GM21447 (cell line): ENCODE measurements at regions not wholly inside any gene's neighbourhood (a gene's known extent, or its start where the extent isn't known, plus 50 kb on each side); places are given as distances from the start of the nearest gene placed in this dataset.
"Not testable (repeated sequence)": the region's sequence is repeated elsewhere in the genome, so short reads cannot be mapped to it uniquely, and the experiment has no call there.

Source experiments
- ATAC-seq: cut with Tn5 transposase; IDR thresholded peaks from one replicate; pipeline ENCODE4 v1.9.1; 2021; ENCODE audit not compliant: unreplicated experiment

DNA sequence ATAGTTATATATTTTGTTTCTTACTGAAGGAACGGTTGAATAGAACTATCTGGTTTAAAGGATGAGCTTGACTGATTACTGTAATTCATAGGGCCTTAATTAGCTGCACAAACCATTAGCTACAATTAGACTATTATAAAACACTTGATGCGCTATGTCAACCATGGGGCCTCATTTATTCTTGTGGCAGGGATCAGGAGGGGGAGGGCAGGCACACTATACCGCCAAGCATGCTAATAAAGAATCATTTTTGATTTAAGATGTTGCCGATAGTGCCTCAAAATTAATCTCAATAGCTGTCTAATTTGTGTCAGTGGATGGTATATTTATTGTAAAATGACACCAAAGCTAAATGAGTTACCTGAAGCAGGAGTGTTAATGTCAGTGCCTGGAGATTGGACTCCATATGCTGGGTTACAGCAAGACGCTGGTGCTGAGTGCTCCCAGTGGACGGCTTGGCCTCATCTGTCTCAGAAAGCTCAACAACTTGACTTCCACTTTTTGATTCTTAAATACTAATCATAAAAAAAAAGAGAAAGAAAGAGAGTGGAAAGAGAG is 1007.0 kb upstream of the CELF4 start:
- no peak for ATAC-seq

- no peak for ATAC-seq
These were observed 1006.1 kb upstream of the CELF4 start for GRCh38 chr18:38571651-38572050.

DNA sequence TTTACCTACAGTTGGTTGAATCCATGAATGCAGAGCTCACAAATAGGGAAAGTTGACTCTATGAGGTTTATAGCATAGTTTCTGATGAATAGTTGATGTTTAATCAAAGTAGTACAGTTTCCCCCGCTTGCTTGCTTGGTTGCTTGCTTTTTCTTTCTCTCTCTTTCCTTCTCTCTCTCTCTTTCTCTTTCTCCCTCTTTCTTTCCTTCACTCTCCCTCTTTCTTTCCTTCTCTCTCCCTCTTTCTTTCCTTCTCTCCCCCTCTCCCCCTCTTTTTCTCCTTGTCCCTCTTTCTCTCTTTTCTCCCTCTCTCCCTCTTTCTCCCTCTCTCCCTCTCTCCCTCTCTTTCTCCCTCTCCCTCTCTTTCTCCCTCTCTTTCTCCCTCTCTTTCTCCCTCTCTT is 999.9 kb upstream of the CELF4 start:
- no peak for ATAC-seq

GRCh38 chr18:38563396-38563980 is 997.9 kb upstream of the CELF4 start:
- ATAC-seq: no peak

DNA sequence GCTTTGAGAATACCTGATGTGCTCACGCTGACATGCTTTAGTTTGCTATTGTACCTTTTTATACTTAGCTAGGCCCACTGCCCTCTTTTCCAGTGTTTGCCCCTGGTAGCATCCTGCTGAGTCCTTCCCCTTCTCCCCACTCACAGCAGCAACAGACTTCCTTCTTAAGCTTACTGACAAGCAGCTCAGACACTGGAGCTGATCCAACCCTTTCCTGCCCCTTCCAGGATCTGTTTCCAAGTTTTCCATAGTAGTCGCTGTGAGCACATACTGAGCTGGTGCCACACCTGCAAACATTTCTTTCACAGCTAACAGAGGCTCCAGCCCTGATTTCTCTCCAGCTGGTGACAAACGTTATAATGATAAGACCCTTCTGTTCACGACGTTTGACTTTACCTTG is 991.4 kb upstream of the CELF4 start:
- ATAC-seq: no peak

DNA sequence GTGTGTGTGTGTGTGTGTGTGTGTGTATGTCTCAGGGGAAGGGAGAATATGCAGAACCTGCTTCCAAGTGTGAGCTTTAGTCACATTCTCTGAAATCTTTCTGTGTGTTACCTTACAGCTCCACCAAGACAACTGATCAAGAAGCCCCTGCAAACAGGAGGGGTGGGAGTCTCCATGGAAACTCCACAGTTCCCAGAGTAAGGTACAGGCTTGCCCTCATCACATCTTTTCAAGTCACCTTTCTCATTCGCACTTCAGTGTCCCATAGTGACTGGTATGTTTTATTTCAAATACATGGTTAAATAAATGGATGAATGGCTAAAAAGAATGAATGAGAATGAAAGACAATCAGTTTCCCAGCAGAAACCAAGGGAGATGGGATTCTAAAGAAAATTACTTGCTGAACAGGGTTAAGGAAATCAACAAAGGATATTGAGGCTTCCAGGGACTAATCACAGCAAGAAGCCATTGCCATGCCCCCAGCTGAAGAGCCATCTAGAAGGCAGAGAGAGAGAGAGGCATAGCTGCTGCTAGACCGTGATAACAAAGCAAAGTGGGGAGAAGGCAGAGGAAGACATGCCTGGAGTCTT is 987.2 kb upstream of the CELF4 start:
- no peak for ATAC-seq

GRCh38 chr18:38551881-38552280 is 986.3 kb upstream of the CELF4 start:
- no peak for ATAC-seq

DNA sequence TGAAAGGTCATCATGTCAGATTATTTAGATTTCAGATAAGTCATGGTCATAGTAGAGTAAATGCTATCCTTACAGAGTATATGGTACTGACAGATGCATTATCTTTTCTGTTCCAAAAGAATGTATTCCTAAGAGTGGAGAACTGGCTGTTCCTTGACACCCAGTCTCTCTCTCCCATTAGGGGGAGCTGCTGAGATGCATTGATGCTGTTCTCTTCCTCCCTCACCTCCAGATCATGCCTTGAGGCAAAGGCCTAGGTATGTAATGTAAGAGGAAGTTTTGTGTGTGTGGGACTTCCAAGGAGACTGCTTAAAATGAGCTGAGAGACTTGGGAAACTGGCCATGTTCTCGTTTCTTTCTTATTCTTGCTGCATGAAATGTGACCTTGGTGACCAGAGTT is 979.5 kb upstream of the CELF4 start:
- ATAC-seq: no peak

DNA sequence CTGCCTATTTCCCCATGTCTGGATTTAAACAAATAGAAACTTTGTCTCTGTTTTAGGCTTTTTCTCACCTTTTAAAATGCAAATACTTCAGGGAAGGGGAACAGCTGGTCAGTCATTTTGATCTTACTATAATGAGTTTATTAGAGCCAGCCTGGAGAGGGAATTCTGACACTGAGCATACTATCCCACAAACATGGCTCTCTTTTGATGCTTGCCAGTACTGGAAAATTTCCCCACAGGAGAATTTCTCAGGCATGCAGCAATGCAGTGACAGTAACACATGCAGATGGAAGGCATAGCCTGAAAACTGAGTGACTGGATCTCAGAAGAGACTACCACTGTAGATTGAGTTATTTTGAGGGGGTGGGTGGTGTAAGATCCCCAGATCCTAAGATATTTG is 974.3 kb upstream of the CELF4 start:
- no peak for ATAC-seq

GRCh38 chr18:38539371-38539770 is 973.8 kb upstream of the CELF4 start:
- no peak for ATAC-seq

GRCh38 chr18:38534073-38534472 is 968.5 kb upstream of the CELF4 start:
- no peak for ATAC-seq

- ATAC-seq: no peak
These were observed 961.3 kb upstream of the CELF4 start for GRCh38 chr18:38526922-38527321.

DNA sequence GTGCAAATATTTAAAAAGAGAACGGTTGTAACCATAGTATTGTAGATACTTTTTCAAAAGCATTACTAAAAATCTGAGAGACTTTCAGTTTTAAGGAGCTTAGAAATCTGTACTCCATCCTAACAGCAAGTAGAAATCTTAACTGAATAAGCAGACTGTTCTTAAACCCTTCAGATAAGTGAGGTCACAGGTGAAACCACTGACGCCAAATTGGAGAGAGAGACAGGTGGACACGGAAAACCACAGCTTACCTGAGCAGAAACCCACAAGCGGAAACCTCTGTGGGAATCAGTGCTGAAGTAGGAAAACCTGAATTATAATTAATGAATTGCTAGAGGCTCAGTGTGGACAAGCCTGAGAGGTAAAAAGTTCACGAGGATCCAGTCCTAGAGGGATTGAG is 959.4 kb upstream of the CELF4 start:
- ATAC-seq: no peak

GRCh38 chr18:38520786-38521185 is 955.2 kb upstream of the CELF4 start:
- no peak for ATAC-seq

DNA sequence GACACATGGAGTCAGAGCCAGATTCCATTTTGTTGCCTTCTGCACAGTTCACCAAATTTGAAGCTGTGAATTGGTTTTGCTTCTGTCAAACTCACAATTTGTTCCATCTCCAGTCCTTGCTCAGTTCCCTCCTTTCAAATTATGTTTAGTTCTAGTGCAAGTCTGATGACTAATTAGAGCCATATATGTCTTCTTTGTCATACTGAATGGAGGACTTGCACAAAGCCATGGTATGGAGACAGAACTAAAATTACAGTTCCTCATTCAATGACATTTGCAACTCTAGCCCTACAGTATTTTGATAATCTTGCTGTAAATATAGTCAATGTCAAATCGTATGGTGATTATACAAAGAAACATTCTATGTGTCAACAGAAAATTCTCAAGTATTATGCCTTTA is 936.9 kb upstream of the CELF4 start:
- no peak for ATAC-seq

- ATAC-seq: no peak
These were observed 931.7 kb upstream of the CELF4 start for GRCh38 chr18:38497266-38497665.

GRCh38 chr18:38496222-38496793 is 930.7 kb upstream of the CELF4 start:
- ATAC-seq: no peak

DNA sequence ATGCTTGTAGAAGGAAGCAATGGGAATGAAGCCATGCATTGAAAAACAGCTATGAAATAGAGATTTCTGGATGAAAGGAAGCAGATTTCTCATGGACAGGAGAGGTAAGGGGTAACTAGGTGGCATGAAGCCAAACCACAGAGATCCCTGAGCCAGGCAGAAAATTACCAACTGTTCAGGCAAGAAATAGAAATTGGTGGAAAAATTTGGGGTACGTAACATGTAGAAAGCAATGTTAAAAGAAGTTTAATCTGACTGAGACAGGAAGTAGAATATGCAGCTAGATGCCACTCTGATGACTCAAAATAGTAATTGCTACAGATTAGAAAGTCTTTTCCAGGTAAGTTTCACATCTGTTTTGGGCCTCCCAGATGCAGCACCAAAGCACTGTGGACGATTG is 928.5 kb upstream of the CELF4 start:
- no peak for ATAC-seq

DNA sequence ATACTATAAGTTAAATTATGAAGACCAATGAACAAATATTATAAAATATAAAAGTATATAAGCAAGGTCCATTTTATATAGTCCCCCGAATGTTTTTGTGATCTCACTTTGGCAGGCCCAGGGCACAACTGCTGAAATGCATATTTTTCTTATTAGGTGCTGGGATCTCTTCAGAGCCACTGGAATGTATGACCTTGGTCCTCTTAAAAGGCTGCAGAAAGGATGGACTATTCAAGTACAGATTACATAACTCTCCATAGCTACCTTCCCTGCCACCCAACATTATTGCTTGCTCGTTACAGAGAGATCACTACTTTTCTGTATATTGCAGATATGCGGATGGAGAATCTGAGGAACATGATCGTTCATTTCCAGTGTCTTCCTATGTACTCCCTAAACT is 925.6 kb upstream of the CELF4 start:
- ATAC-seq: no peak

DNA sequence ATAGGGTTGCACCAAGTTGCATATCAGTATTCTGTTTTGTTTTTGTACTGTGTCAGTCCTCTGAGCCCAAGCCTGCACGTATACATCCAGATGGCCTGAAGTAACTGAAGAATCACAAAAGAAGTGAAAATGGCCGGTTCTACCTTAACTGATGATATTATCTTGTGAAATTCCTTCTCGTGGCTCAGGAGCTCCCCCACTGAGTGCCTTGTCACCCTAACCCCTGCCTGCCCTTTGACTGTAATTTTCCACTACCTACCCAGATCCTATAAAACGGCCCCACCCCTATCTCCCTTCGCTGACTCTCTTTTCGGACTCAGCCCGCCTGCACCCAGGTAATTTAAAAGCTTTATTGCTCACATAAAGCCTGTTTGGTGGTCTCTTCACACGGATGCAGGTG is 924.1 kb upstream of the CELF4 start:
- ATAC-seq: not testable (repeated sequence)

GRCh38 chr18:38487521-38487920 is 921.9 kb upstream of the CELF4 start:
- no peak for ATAC-seq

DNA sequence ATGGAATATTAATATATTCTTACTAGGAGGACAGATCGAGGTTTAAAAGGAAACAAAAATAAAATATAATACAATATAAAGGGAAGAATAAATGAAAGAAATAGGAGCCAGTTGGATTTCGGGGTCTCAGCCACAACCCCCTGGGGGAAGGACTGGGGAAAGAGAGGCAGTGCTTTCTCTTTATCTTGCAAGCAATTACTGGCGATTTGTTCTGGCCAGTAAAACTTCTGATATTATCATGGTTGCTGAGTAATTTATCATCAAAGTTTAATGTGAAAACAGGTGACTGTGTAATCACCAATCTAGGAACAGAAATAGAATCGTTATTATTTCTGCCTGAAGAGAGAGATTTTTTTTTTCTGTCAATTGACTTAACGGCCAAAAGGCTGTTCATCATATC is 917.7 kb upstream of the CELF4 start:
- ATAC-seq: no peak

- no peak for ATAC-seq
These were observed 916.0 kb upstream of the CELF4 start for GRCh38 chr18:38481576-38481975.
